ENCODE measurements at regions not wholly inside any gene's neighbourhood (a gene's known extent, or its start where the extent isn't known, plus 50 kb on each side); places are given as distances from the start of the nearest gene placed in this dataset.
"Not testable (repeated sequence)": the region's sequence is repeated elsewhere in the genome, so short reads cannot be mapped to it uniquely, and the experiment has no call there.

DNA sequence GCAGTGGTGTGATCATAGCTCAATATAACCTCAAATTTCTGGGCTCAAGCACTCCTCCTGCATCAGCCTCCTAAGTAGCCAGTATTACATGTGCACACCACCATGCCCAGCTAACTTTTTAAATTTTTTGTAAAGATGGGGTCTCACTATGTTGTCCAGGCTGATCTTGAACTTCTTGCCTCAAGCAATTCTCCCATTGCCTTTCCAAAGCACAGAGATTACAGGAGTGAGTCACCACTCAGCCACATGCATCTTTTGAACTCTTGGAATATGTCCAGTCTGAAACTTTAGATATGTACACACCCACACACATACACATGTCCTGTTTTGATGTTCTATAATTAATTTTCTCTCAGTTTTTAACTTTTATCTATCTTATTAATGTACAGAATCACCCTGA lies 2163.5 kb upstream of the DEFB115 start:
- not testable (repeated sequence) for H3K27me3 ChIP-seq (ENCODE audit: control insufficient read depth, insufficient read depth, low read length); H2AFZ ChIP-seq; H3K9me3 ChIP-seq (ENCODE audit: control insufficient read depth, low read length)

GRCh38 chr20:29096695-29097094 lies 2160.8 kb upstream of the DEFB115 start:
- H3K36me3 ChIP-seq (ENCODE audit: control insufficient read depth, insufficient read depth, low read length); H2AFZ ChIP-seq; H3K9me3 ChIP-seq (ENCODE audit: control insufficient read depth, low read length); H3K9ac ChIP-seq; H3K4me3 ChIP-seq (ENCODE audit: low read depth, low read length); H3K4me2 ChIP-seq (ENCODE audit: low read length); H3K79me2 ChIP-seq; H3K27me3 ChIP-seq (ENCODE audit: control insufficient read depth, insufficient read depth, low read length); H3K4me1 ChIP-seq; H3K27ac ChIP-seq: not testable (repeated sequence)

More for the DNA sequence above, 2163.5 kb upstream of the DEFB115 start:
- not testable (repeated sequence) for H3K27ac ChIP-seq; H3K36me3 ChIP-seq (ENCODE audit: control insufficient read depth, insufficient read depth, low read length); H3K9ac ChIP-seq; H3K4me3 ChIP-seq (ENCODE audit: low read depth, low read length); H3K4me1 ChIP-seq; H3K79me2 ChIP-seq; H3K4me2 ChIP-seq (ENCODE audit: low read length)

DNA sequence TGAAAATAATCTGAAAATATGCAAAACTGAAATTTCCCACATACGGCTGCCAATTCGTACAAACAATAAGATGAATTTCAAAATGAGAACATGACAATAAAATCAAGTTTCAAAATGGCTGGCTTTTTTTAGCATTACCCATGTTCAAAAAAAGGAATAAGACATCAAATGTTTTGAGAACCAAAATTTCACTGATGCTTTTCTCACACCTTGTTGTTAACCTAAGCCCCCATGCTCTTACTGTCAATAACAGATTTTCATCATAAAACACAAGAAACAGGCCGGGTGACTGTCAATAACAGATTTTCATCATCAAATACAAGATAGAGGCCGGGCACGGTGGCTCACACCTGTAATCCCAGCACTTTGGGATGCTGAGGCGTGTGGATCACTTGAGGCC lies 2149.6 kb upstream of the DEFB115 start:
- H3K4me2 ChIP-seq (ENCODE audit: low read length); H3K27ac ChIP-seq; H3K9me3 ChIP-seq (ENCODE audit: control insufficient read depth, low read length); H3K27me3 ChIP-seq (ENCODE audit: control insufficient read depth, insufficient read depth, low read length); H2AFZ ChIP-seq; H3K36me3 ChIP-seq (ENCODE audit: control insufficient read depth, insufficient read depth, low read length); H3K4me1 ChIP-seq; H3K9ac ChIP-seq; H3K4me3 ChIP-seq (ENCODE audit: low read depth, low read length); H3K79me2 ChIP-seq: not testable (repeated sequence)

GRCh38 chr20:29109386-29109785 lies 2148.1 kb upstream of the DEFB115 start:
- H3K4me2 ChIP-seq (ENCODE audit: low read length); H3K4me3 ChIP-seq (ENCODE audit: low read depth, low read length); H3K27me3 ChIP-seq (ENCODE audit: control insufficient read depth, insufficient read depth, low read length); H3K36me3 ChIP-seq (ENCODE audit: control insufficient read depth, insufficient read depth, low read length); H3K27ac ChIP-seq; H3K4me1 ChIP-seq; H3K9ac ChIP-seq; H3K79me2 ChIP-seq; H3K9me3 ChIP-seq (ENCODE audit: control insufficient read depth, low read length); H2AFZ ChIP-seq: not testable (repeated sequence)

DNA sequence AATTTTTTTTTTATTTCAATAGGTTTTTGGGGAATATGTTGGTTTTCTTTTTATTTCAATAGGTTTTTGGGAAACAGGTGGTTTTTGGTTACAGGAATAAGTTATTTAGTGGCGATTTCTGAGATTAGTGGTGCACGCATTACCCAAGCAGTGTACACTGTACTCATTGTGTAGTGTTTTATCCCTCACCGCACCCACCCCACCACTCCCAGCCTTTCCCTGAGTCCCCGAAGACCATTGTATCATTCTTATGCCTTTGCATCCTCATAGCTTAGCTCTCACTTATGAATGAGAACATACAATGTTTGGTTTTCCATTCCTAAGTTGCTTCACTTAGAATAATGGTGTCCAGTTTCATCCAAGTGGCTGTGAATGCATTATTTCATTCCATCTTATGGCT lies 2142.4 kb upstream of the DEFB115 start:
- H3K9me3 ChIP-seq (ENCODE audit: control insufficient read depth, low read length); H3K27me3 ChIP-seq (ENCODE audit: control insufficient read depth, insufficient read depth, low read length); H2AFZ ChIP-seq: not testable (repeated sequence)

GRCh38 chr20:29119141-29119540 lies 2138.3 kb upstream of the DEFB115 start:
- H3K9me3 ChIP-seq (ENCODE audit: control insufficient read depth, low read length): no peaks in the 10 kb centered on the region
- H3K4me2 ChIP-seq (ENCODE audit: low read length): no peak overlapping the region
- no peaks in the 10 kb centered on the region for H3K36me3 ChIP-seq (ENCODE audit: control insufficient read depth, insufficient read depth, low read length)
- no peak overlapping the region for H3K4me3 ChIP-seq (ENCODE audit: low read depth, low read length)
- H3K79me2 ChIP-seq: no peaks in the 10 kb centered on the region
- H3K9ac ChIP-seq: no peak overlapping the region
- TF ChIP-seq CTCF (IDR thresholded peaks at IDR 0.05): no peak
- no peak overlapping the region for H3K27ac ChIP-seq
- H3K27me3 ChIP-seq (ENCODE audit: control insufficient read depth, insufficient read depth, low read length): no peaks in the 10 kb centered on the region
- no peak overlapping the region for H2AFZ ChIP-seq
- H3K4me1 ChIP-seq: no peaks in the 10 kb centered on the region

More for the DNA sequence above, 2142.4 kb upstream of the DEFB115 start:
- not testable (repeated sequence) for H3K79me2 ChIP-seq; H3K27ac ChIP-seq; H3K4me1 ChIP-seq; H3K4me3 ChIP-seq (ENCODE audit: low read depth, low read length); H3K4me2 ChIP-seq (ENCODE audit: low read length); H3K36me3 ChIP-seq (ENCODE audit: control insufficient read depth, insufficient read depth, low read length); H3K9ac ChIP-seq

GRCh38 chr20:29119684-29120083 lies 2137.8 kb upstream of the DEFB115 start:
- not testable (repeated sequence) for H3K27me3 ChIP-seq (ENCODE audit: control insufficient read depth, insufficient read depth, low read length); H3K4me2 ChIP-seq (ENCODE audit: low read length); H3K79me2 ChIP-seq; H3K4me3 ChIP-seq (ENCODE audit: low read depth, low read length); H3K4me1 ChIP-seq; H3K9me3 ChIP-seq (ENCODE audit: control insufficient read depth, low read length); H3K36me3 ChIP-seq (ENCODE audit: control insufficient read depth, insufficient read depth, low read length); H2AFZ ChIP-seq; H3K9ac ChIP-seq; H3K27ac ChIP-seq

DNA sequence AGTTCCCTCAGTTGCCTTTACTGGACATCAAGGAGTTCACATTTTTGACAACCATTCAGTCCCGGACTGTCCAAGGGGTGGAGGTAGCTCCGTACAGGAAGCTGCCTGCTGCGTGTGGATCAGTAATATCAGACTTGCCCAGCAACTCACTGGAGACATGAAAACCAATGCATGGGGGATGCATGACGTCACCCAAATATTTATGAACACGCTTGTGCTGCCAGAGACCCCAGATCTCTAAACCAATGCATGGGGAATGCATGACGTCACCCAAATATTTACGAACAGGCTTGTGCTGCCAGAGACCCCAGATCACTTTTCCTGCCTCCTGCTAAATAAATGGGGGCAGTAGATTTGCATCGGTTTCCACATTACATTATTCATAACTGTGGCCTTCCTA lies 2137.4 kb upstream of the DEFB115 start:
- not testable (repeated sequence) for H3K4me1 ChIP-seq; H3K9ac ChIP-seq; H3K79me2 ChIP-seq; H2AFZ ChIP-seq; H3K27ac ChIP-seq; H3K4me2 ChIP-seq (ENCODE audit: low read length); H3K9me3 ChIP-seq (ENCODE audit: control insufficient read depth, low read length); H3K27me3 ChIP-seq (ENCODE audit: control insufficient read depth, insufficient read depth, low read length); H3K36me3 ChIP-seq (ENCODE audit: control insufficient read depth, insufficient read depth, low read length); H3K4me3 ChIP-seq (ENCODE audit: low read depth, low read length)

GRCh38 chr20:29120575-29120974 lies 2136.9 kb upstream of the DEFB115 start:
- H3K27ac ChIP-seq; H3K4me2 ChIP-seq (ENCODE audit: low read length); H3K9me3 ChIP-seq (ENCODE audit: control insufficient read depth, low read length); H2AFZ ChIP-seq; H3K27me3 ChIP-seq (ENCODE audit: control insufficient read depth, insufficient read depth, low read length); H3K4me1 ChIP-seq; H3K4me3 ChIP-seq (ENCODE audit: low read depth, low read length); H3K9ac ChIP-seq; H3K79me2 ChIP-seq; H3K36me3 ChIP-seq (ENCODE audit: control insufficient read depth, insufficient read depth, low read length): not testable (repeated sequence)

DNA sequence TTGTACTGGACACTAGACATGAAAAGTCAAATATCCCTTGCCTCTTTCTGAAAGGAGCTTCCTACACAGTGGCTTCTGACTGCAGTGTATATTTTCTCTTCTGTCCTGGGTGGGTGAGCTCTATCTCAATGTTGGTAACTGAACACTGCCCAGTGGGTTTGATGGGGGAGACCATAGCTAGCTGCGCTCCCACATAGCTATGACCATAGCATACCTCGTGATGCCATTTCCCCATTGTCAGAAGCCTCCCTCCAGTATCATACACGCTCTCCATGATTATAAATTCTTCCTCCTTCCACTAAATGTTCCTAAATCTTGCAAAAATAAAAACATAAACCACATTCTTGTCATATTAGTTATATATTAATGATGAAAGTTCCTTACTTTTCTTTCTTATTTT lies 2134.7 kb upstream of the DEFB115 start:
- H3K79me2 ChIP-seq; H3K4me1 ChIP-seq; H3K4me2 ChIP-seq (ENCODE audit: low read length); H3K27ac ChIP-seq; H3K9me3 ChIP-seq (ENCODE audit: control insufficient read depth, low read length); H3K4me3 ChIP-seq (ENCODE audit: low read depth, low read length); H2AFZ ChIP-seq; H3K36me3 ChIP-seq (ENCODE audit: control insufficient read depth, insufficient read depth, low read length); H3K27me3 ChIP-seq (ENCODE audit: control insufficient read depth, insufficient read depth, low read length); H3K9ac ChIP-seq: not testable (repeated sequence)

All from parathyroid adenoma (tissue), 2 donors.